ENCODE measurements at regions not wholly inside any gene's neighbourhood (a gene's known extent, or its start where the extent isn't known, plus 50 kb on each side); places are given as distances from the start of the nearest gene placed in this dataset.

DNA sequence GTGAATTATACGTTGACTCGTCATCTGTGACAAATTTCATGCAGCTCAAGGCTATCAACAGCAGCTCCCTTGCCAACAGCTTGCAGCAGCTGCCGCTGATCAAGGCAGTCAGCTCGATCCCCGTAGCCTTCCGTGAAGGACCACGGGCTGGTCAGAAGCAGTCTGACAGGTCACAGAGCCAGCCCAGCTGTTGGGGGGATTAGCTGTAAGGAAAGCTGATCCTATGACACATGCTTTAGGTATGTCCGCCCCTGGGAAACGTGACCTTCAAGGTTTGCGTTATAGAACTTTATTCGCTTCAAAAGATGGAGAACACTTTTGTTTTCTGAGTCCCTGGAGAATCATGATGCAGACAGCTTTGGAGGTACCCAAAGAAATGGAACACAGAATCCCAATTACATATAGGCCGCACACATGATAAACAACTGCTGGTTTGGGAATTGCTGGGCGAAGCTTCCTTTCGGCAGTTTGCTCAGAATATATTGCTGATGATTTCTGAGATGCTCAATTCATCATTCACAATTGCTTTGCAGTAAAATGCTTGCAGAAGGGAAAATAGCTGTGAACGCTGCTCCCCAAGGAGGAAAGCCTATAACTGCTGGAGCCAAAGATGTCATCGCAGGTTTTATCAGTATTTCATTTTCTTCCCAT is 62.6 kb upstream of the USP29 start:
- Histone ChIP-seq H3K27me3 (ENCODE audit: control insufficient read depth, insufficient read depth, low read length) (peaks cover 6% of the 10 kb centered on the region; the same call in 1 of the 2 replicates), H3K4me3 (ENCODE audit: low read depth, low read length) (no peak overlapping the region), H3K27ac (ENCODE audit: low read depth, low read length) (no peak overlapping the region), H3K9me3 (ENCODE audit: control insufficient read depth, insufficient read depth, low read depth, low read length) (peaks cover 45% of the 10 kb centered on the region; the same call in 1 of the 2 replicates), H3K4me1 (ENCODE audit: control insufficient read depth, insufficient read depth, low read length) (no peaks in the 10 kb centered on the region), H3K9ac (ENCODE audit: low read length) (no peak overlapping the region), H3K36me3 (ENCODE audit: control insufficient read depth, insufficient read depth, low read length) (no peaks in the 10 kb centered on the region)

- H3K9ac ChIP-seq (ENCODE audit: low read length), result no peak overlapping the region
- H3K9me3 ChIP-seq (ENCODE audit: control insufficient read depth, insufficient read depth, low read depth, low read length), result peaks cover 37% of the 10 kb centered on the region; the same call in 1 of the 2 replicates
- no peaks in the 10 kb centered on the region for H3K36me3 ChIP-seq (ENCODE audit: control insufficient read depth, insufficient read depth, low read length)
- H3K27ac ChIP-seq (ENCODE audit: low read depth, low read length), result no peak overlapping the region
- H3K27me3 ChIP-seq (ENCODE audit: control insufficient read depth, insufficient read depth, low read length), result peaks cover 6% of the 10 kb centered on the region; the same call in 1 of the 2 replicates
- no peak overlapping the region for H3K4me3 ChIP-seq (ENCODE audit: low read depth, low read length)
- no peaks in the 10 kb centered on the region for H3K4me1 ChIP-seq (ENCODE audit: control insufficient read depth, insufficient read depth, low read length)
Measured at GRCh38 chr19:57058871-57059270, 60.9 kb upstream of the USP29 start.

GRCh38 chr19:57063070-57063469 is 56.7 kb upstream of the USP29 start:
- peaks cover 6% of the 10 kb centered on the region; the same call in 1 of the 2 replicates for H3K27me3 ChIP-seq (ENCODE audit: control insufficient read depth, insufficient read depth, low read length)
- no peak overlapping the region for H3K9ac ChIP-seq (ENCODE audit: low read length)
- H3K4me1 ChIP-seq (ENCODE audit: control insufficient read depth, insufficient read depth, low read length), result no peaks in the 10 kb centered on the region
- no peak overlapping the region for H3K4me3 ChIP-seq (ENCODE audit: low read depth, low read length)
- H3K9me3 ChIP-seq (ENCODE audit: control insufficient read depth, insufficient read depth, low read depth, low read length), result peaks cover 40% of the 10 kb centered on the region
- H3K27ac ChIP-seq (ENCODE audit: low read depth, low read length), result no peak overlapping the region
- no peaks in the 10 kb centered on the region for H3K36me3 ChIP-seq (ENCODE audit: control insufficient read depth, insufficient read depth, low read length)

DNA sequence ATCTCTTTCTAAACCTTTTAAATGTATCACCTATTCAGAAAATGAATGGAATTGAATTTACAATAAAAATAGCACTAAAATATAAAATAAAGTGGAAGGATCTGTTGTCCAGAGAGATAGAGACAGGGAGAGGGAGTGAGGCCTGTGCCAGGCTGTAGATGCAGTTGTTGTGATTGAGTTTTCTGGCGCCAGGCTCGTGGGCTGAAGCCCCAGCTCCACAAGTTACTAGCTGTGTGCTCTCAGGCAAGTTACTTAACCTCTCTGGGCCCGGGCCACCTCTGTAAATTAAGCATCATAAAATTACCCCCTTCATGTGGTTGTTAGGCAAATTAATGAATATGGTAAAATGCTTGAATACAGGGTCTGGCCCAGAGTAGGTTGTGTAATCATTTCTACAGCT is 52.3 kb upstream of the USP29 start:
- Histone ChIP-seq H3K9ac (ENCODE audit: low read length) (no peak overlapping the region), H3K9me3 (ENCODE audit: control insufficient read depth, insufficient read depth, low read depth, low read length) (peaks cover 59% of the 10 kb centered on the region), H3K4me1 (ENCODE audit: control insufficient read depth, insufficient read depth, low read length) (no peaks in the 10 kb centered on the region), H3K27me3 (ENCODE audit: control insufficient read depth, insufficient read depth, low read length) (no peaks in the 10 kb centered on the region; the same call in 1 of the 2 replicates), H3K4me3 (ENCODE audit: low read depth, low read length) (no peak overlapping the region), H3K27ac (ENCODE audit: low read depth, low read length) (no peak overlapping the region), H3K36me3 (ENCODE audit: control insufficient read depth, insufficient read depth, low read length) (no peaks in the 10 kb centered on the region)

- Histone ChIP-seq H3K4me3 (ENCODE audit: low read depth, low read length) (no peak overlapping the region), H3K9me3 (ENCODE audit: control insufficient read depth, insufficient read depth, low read depth, low read length) (peaks cover 61% of the 10 kb centered on the region)
Measured at GRCh38 chr19:57068311-57068710, 51.5 kb upstream of the USP29 start.

DNA sequence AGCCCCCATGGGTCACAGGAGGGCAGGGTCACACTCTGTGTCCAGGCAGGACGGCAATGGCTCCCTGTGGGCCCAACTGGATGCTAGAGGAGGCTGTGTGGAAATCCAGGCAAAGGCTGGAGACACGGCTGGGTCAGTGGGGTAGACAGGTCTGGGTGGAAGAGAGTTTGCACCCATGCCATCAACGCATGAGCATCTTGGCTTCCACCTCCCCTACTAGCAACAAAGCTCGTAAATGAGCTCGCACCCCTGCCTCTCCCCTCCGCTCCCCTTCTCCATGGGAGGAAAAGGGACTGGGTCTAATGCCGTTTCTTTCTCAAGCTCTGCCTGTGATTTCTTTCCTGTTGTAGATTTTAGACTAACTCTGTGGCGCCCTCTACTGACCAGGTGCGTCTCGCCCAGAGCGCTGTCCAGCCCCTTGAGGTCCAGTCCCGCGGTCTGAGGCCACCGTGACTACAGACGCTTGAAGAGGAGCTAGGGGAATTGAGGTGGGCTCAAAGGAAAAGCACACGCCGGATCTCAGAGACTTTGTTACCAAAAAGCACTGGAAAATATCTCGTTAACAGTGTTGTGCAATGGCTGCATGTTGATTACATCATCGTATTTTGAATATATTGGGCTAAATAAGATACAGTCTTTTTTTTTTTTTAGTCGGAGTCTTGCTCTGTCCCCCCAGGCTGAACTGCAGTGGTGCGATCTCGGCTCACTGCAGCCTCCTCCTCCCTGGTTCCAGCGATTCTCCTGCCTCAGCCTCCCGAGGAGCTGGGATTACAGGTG is 50.7 kb upstream of the USP29 start:
- H3K9ac ChIP-seq (ENCODE audit: low read length), result no peak overlapping the region
- no peaks in the 10 kb centered on the region for H3K4me1 ChIP-seq (ENCODE audit: control insufficient read depth, insufficient read depth, low read length)
- H3K4me3 ChIP-seq (ENCODE audit: low read depth, low read length), result no peak overlapping the region
- H3K27me3 ChIP-seq (ENCODE audit: control insufficient read depth, insufficient read depth, low read length), result no peaks in the 10 kb centered on the region
- H3K9me3 ChIP-seq (ENCODE audit: control insufficient read depth, insufficient read depth, low read depth, low read length), result peaks cover 54% of the 10 kb centered on the region
- H3K27ac ChIP-seq (ENCODE audit: low read depth, low read length), result no peak overlapping the region
- no peaks in the 10 kb centered on the region for H3K36me3 ChIP-seq (ENCODE audit: control insufficient read depth, insufficient read depth, low read length)

More at GRCh38 chr19:57068311-57068710, 51.5 kb upstream of the USP29 start:
- H3K4me1 ChIP-seq (ENCODE audit: control insufficient read depth, insufficient read depth, low read length), result no peaks in the 10 kb centered on the region
- H3K27me3 ChIP-seq (ENCODE audit: control insufficient read depth, insufficient read depth, low read length), result no peaks in the 10 kb centered on the region; the same call in 1 of the 2 replicates
- H3K9ac ChIP-seq (ENCODE audit: low read length), result no peak overlapping the region
- no peak overlapping the region for H3K27ac ChIP-seq (ENCODE audit: low read depth, low read length)
- no peaks in the 10 kb centered on the region for H3K36me3 ChIP-seq (ENCODE audit: control insufficient read depth, insufficient read depth, low read length)

Measured in HUES6 (cell line).